ENCODE measurements at regions not wholly inside any gene's neighbourhood (a gene's known extent, or its start where the extent isn't known, plus 50 kb on each side); places are given as distances from the start of the nearest gene placed in this dataset.

DNA sequence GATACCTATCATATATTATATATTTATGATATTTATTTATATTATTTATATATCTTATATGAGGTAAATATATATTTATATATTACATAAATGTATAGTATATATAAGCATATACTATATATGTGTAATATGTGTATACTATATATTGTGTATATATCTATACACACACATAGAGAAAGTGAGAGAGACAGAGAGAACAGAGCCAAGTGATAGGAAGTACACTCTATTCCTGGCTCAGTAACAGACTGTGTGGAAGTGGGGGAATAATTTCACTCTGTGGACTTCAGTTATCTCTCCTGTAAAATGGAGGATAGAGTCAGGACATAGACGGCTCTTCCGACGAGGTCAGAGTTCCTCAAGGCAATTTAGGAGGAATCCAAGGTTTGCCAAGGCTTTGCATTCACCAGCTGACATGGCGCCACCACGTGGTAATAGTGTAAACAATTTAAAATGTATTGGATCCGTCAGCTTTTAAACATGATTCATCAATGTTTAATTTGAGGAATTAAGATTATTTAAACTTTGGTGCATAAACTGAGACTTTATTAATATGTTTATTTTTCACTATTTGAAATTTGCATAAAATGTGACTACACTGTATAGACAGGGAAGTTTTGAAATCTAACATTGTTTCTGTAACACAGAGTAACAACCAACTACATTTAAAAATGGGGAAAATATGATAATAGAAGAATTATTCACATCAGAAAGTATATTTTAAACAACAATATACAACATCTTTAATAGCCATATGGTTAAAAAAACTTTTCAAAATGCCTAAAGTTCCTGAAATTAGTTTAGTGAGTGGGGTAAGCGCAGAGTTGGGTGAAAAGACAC lies 75.4 kb upstream of the TMEM244 start:
- TF ChIP-seq, protein P1, sequence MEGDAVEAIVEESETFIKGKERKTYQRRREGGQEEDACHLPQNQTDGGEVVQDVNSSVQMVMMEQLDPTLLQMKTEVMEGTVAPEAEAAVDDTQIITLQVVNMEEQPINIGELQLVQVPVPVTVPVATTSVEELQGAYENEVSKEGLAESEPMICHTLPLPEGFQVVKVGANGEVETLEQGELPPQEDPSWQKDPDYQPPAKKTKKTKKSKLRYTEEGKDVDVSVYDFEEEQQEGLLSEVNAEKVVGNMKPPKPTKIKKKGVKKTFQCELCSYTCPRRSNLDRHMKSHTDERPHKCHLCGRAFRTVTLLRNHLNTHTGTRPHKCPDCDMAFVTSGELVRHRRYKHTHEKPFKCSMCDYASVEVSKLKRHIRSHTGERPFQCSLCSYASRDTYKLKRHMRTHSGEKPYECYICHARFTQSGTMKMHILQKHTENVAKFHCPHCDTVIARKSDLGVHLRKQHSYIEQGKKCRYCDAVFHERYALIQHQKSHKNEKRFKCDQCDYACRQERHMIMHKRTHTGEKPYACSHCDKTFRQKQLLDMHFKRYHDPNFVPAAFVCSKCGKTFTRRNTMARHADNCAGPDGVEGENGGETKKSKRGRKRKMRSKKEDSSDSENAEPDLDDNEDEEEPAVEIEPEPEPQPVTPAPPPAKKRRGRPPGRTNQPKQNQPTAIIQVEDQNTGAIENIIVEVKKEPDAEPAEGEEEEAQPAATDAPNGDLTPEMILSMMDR (conservative IDR thresholded peaks at IDR 0.05; ENCODE audit: low read depth, low read length), result peak; percentile 69
- no peak overlapping the region for H3K4me3 ChIP-seq (ENCODE audit: low read depth, low read length)

DNA sequence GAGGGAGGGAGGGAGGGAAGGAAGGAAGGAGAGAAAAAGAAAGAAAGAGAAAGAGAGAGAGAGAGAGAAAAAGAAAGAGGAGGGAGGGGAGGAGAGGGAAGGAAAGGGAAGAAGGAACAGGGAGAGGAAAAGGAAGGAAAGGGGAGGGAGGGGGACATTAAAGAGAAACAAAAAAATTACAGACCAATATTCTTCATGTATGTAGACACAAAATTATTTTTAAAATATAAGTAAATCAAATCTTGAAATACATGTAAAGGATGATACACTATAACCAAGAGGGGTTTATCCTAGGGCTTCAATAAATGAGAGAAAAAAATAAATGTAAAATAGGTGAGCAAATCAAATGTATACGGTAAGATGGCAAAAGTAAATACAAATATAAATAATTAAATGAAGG lies 71.2 kb upstream of the TMEM244 start:
- H3K4me3 ChIP-seq (ENCODE audit: low read depth, low read length), result no peak overlapping the region
- DNase-seq (ENCODE audit: low read depth), result no peak
- TF ChIP-seq, protein P1 (conservative IDR thresholded peaks at IDR 0.05; ENCODE audit: low read depth, low read length), result no peak

More for the DNA sequence above, 75.4 kb upstream of the TMEM244 start:
- DNase-seq (ENCODE audit: low read depth), result no peak

DNA sequence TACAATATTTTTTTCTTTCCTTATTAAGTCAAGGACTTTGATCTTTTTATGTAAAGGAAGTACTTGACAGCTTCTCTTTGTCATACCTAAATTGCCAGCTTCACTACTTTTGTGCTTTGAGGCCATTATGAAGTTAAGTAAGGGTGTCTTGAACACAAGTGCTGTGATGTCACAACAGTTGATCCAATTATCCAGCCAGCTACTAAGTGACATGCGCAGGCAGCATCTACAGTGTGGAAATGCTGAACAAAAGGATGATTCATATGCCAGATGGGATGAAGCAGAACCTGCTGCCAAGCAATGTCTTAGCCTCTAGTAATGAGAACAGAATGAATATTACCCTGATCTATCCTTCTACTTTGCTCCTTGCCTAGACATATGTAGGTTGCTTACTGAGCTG lies 68.3 kb upstream of the TMEM244 start:
- DNase-seq (ENCODE audit: low read depth), result peak; percentile 25
- H3K4me3 ChIP-seq (ENCODE audit: low read depth, low read length), result no peak overlapping the region
- TF ChIP-seq, protein P1 (conservative IDR thresholded peaks at IDR 0.05; ENCODE audit: low read depth, low read length), result no peak

- H3K4me3 ChIP-seq (ENCODE audit: low read depth, low read length), result no peak overlapping the region
- peak; percentile 15 for DNase-seq (ENCODE audit: low read depth)
- TF ChIP-seq, protein P1 (conservative IDR thresholded peaks at IDR 0.05; ENCODE audit: low read depth, low read length), result no peak
Measured at GRCh38 chr6:129923530-129924250, 62.6 kb upstream of the TMEM244 start.

DNA sequence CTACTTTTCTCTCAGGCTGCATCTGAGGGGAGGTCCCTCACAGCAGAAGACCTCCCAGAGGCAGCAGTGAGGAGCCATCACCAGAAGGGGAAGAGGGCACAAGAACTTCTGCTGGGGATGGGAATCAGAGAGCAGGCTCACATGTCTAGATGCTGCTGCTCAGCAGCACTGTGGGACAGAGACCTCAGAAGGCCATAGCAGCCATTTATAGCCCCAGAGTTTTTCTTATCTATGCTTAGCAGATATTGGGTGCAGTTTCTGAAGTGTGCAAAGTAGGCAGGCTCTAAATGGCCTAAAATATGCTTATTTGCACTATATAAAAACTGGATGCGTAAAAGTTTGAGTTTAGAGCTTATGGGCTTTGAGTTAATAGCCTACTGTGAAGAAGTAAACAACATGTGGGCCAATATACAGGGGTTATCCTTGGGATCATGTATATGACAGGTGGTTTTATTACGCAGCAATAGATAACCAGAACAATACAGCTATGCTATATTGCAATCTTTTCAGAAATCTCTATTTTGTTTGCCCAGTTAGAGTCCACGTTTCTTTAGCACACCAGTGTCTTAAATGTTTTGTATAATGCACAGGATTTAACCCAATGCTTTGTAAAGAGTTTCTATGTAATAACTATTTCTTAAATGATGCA lies 60.2 kb upstream of the TMEM244 start:
- TF ChIP-seq, protein P1 (conservative IDR thresholded peaks at IDR 0.05; ENCODE audit: low read depth, low read length), result no peak
- no peak for DNase-seq (ENCODE audit: low read depth)
- no peak overlapping the region for H3K4me3 ChIP-seq (ENCODE audit: low read depth, low read length)

DNA sequence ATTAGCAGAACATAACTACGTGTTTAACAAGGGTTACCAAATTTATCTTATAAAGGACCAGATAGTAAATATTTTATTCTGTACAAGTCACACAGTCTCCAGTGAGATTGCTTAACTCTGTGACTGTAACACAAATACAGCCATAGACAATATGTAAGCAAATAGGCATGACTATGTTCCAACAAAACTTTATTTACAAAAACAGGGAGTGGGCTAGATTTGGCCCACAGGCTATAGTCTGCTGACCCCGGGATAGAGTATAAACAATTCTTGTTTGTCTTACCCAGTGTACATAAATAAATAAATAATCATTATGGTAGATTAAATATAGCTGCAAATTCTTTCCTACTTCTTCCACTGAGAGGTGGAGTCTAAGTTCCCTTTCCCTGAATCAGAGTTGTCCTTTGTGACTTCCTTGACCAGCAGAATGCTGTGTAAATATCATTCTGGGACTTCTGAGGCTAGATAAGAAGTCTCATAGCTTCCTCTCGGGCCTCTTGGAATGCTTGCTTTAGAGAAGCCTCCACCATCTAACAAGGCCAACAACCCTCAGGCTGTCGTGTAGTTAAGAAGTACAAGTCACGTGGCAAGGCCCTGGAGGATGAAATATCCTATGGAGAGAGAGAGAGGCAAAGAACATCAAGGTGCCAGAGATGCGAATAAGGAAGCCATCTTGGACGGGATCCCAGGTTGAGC lies 59.1 kb upstream of the TMEM244 start:
- TF ChIP-seq, protein P1 (conservative IDR thresholded peaks at IDR 0.05; ENCODE audit: low read depth, low read length), result no peak
- H3K4me3 ChIP-seq (ENCODE audit: low read depth, low read length), result no peak overlapping the region
- no peak for DNase-seq (ENCODE audit: low read depth)
